Transverse colon (tissue), 4 donors: ENCODE measurements at regions not wholly inside any gene's neighbourhood (a gene's known extent, or its start where the extent isn't known, plus 50 kb on each side); places are given as distances from the start of the nearest gene placed in this dataset.

Source experiments
- CTCF ChIP-seq, 5 experiments: fragments of 200-600 bp in 3 of 5; fragments of 450-650 bp in 2 of 5; sonication (generic) in 3 of 5; IDR thresholded peaks; 1 replicate in 2 of 5; 2 replicates in 3 of 5; pipeline ENCODE4 v1.5.1; 2016 to 2017; ENCODE audit warnings: antibody characterized with exemption in 5 of 5, inconsistent platforms in 3 of 5, mild to moderate bottlenecking in 2 of 5, moderate library complexity in 1 of 5
- EP300 ChIP-seq: sonication (generic); formaldehyde crosslinking; IDR thresholded peaks from one replicate; pipeline ENCODE4 v1.6.1; 2017; ENCODE audit warnings: antibody characterized with exemption, low read depth
- POLR2A ChIP-seq: fragments of 450-650 bp; IDR thresholded peaks from one replicate; pipeline ENCODE4 v1.6.1; 2016; ENCODE audit warnings: antibody characterized with exemption, mild to moderate bottlenecking, moderate library complexity
- POLR2AphosphoS5 ChIP-seq, 3 donors: sonication (generic); formaldehyde crosslinking; IDR thresholded peaks; one replicate each; pipeline ENCODE4 v1.6.1; 2016; ENCODE audit warnings: antibody characterized with exemption in 3 of 3

GRCh38 chr14:101502761-101503392 lies 58.4 kb upstream of the DIO3 start:
- TF ChIP-seq EP300 = no peak
- no peak for TF ChIP-seq CTCF (IDR thresholded peaks at IDR 0.05)
- TF ChIP-seq POLR2A = no peak
- no peak for TF ChIP-seq POLR2AphosphoS5 (IDR thresholded peaks at IDR 0.05)
